ENCODE measurements at regions not wholly inside any gene's neighbourhood (a gene's known extent, or its start where the extent isn't known, plus 50 kb on each side); places are given as distances from the start of the nearest gene placed in this dataset.

DNA sequence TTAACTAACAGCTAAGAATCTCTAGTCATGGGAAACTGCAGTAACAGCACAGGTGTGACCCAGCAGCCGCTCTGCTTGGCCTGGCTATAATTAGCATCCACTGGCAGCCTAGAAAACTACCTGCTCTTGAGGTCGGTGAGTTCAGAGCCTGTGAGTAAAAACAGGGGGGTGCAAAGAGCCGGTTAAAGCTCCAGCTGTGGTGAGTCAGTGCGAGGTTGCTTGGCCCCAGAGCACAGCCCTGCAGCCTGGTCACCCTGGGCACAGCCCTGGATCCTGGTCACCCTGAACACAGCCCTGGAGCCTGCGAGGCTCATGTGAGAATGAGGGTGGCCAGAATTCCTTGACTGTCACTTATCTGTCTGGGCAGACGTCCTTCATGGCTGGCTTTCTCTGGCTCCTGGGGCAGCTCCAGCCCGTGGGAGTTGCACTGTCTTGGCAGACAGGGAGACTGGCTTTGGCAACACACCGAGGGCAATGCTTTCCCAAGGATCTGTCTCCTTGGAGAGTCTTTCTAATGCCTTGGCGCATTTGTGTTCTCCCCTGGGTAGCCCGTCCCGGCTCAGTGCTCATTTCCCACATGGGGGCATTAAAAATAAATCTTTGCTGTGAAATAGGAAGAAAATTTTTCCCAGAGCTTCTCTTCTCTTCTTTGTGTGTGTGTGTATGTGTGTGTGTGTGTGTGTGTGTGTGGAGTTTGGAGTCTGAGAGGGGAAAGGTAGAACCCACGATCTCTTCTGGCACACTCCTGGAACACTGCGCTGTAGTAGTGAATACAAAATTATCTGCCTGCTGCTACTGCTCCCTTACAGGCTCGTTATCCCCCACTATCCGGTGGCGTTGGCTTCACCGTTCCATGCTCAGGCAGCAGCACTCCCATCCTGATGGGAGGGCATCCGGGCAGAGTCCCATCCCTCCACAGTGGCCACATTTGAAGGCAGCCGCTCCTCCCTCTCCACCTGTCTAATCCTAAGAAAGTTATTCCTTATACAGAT lies 250.2 kb upstream of the MEX3C start:
- Histone ChIP-seq H3K27me3 (ENCODE audit: insufficient read depth, poor library complexity, severe bottlenecking) (peaks cover 12% of the 10 kb centered on the region), H3K4me3 (replicated peaks; ENCODE audit: insufficient read depth, low read length) (no peak overlapping the region), H3K27ac (replicated peaks) (no peak overlapping the region)
- no peak for DNase-seq (ENCODE audit: low read depth in 1 of 2, low spot score in 1 of 2)
- TF ChIP-seq POLR2AphosphoS5 (IDR thresholded peaks at IDR 0.05; ENCODE audit: low read depth) (no peak), GABPA (IDR thresholded peaks at IDR 0.05; ENCODE audit: low read depth) (no peak), SPI1 (IDR thresholded peaks at IDR 0.05; ENCODE audit: borderline replicate concordance, low read depth) (no peak)
- TF ChIP-seq, protein P1, sequence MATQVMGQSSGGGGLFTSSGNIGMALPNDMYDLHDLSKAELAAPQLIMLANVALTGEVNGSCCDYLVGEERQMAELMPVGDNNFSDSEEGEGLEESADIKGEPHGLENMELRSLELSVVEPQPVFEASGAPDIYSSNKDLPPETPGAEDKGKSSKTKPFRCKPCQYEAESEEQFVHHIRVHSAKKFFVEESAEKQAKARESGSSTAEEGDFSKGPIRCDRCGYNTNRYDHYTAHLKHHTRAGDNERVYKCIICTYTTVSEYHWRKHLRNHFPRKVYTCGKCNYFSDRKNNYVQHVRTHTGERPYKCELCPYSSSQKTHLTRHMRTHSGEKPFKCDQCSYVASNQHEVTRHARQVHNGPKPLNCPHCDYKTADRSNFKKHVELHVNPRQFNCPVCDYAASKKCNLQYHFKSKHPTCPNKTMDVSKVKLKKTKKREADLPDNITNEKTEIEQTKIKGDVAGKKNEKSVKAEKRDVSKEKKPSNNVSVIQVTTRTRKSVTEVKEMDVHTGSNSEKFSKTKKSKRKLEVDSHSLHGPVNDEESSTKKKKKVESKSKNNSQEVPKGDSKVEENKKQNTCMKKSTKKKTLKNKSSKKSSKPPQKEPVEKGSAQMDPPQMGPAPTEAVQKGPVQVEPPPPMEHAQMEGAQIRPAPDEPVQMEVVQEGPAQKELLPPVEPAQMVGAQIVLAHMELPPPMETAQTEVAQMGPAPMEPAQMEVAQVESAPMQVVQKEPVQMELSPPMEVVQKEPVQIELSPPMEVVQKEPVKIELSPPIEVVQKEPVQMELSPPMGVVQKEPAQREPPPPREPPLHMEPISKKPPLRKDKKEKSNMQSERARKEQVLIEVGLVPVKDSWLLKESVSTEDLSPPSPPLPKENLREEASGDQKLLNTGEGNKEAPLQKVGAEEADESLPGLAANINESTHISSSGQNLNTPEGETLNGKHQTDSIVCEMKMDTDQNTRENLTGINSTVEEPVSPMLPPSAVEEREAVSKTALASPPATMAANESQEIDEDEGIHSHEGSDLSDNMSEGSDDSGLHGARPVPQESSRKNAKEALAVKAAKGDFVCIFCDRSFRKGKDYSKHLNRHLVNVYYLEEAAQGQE (IDR thresholded peaks at IDR 0.05; ENCODE audit: insufficient replicate concordance, low read depth), result no peak
- TF ChIP-seq, protein P2, sequence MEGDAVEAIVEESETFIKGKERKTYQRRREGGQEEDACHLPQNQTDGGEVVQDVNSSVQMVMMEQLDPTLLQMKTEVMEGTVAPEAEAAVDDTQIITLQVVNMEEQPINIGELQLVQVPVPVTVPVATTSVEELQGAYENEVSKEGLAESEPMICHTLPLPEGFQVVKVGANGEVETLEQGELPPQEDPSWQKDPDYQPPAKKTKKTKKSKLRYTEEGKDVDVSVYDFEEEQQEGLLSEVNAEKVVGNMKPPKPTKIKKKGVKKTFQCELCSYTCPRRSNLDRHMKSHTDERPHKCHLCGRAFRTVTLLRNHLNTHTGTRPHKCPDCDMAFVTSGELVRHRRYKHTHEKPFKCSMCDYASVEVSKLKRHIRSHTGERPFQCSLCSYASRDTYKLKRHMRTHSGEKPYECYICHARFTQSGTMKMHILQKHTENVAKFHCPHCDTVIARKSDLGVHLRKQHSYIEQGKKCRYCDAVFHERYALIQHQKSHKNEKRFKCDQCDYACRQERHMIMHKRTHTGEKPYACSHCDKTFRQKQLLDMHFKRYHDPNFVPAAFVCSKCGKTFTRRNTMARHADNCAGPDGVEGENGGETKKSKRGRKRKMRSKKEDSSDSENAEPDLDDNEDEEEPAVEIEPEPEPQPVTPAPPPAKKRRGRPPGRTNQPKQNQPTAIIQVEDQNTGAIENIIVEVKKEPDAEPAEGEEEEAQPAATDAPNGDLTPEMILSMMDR (IDR thresholded peaks at IDR 0.05; ENCODE audit: insufficient read depth, low read length), result no peak

DNA sequence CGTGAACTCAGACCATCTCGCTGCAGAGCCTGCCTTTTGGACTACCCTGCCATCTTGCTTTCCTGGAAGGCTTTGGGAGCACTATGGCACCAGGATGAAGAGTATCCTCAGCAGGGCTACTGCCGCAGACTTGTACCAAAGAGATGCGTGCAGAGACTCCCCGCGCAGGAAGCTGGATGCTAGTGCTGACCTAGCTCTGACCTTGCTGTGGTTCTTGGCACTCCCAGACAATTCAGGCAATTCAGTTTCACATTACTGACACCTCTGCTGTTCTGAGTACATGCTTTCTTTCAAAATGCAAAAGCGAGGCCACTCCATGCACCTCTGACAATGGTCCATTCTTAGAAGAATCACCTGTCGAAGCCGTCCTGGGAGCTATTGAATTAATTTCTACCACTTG lies 251.5 kb upstream of the MEX3C start:
- peaks cover 12% of the 10 kb centered on the region for H3K27me3 ChIP-seq (ENCODE audit: insufficient read depth, poor library complexity, severe bottlenecking)
- no peak overlapping the region for H3K27ac ChIP-seq (replicated peaks)
- TF ChIP-seq SPI1 (IDR thresholded peaks at IDR 0.05; ENCODE audit: borderline replicate concordance, low read depth), result no peak
- TF ChIP-seq, protein P2 (IDR thresholded peaks at IDR 0.05; ENCODE audit: insufficient read depth, low read length), result no peak
- TF ChIP-seq, protein P1 (IDR thresholded peaks at IDR 0.05; ENCODE audit: insufficient replicate concordance, low read depth), result no peak
- TF ChIP-seq POLR2AphosphoS5 (IDR thresholded peaks at IDR 0.05; ENCODE audit: low read depth), result no peak
- TF ChIP-seq GABPA (IDR thresholded peaks at IDR 0.05; ENCODE audit: low read depth), result no peak
- DNase-seq (ENCODE audit: low read depth in 1 of 2, low spot score in 1 of 2), result no peak
- H3K4me3 ChIP-seq (replicated peaks; ENCODE audit: insufficient read depth, low read length), result no peak overlapping the region

DNA sequence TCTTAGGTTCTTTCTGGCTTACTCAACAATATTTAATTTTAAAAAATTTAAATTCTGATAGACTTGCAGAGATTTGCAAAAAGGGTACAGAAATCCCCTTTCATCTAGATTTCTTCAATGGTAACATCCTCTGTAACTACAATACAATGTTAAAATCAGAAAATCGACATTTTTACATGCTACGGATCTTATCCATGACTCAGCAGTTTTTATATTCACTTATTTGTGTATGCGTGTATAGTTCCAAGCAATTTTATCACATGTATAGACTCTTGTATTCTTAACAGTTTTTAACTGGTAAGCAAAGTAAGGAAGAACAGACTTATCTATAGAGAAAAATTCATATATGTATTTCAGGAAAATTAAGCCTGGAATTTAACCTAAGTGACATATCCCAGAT lies 256.1 kb upstream of the MEX3C start:
- Histone ChIP-seq H3K27ac (replicated peaks) (no peak overlapping the region), H3K27me3 (ENCODE audit: insufficient read depth, poor library complexity, severe bottlenecking) (no peaks in the 10 kb centered on the region), H3K4me3 (replicated peaks; ENCODE audit: insufficient read depth, low read length) (no peak overlapping the region)
- TF ChIP-seq SPI1 (IDR thresholded peaks at IDR 0.05; ENCODE audit: borderline replicate concordance, low read depth) (no peak), GABPA (IDR thresholded peaks at IDR 0.05; ENCODE audit: low read depth) (no peak), POLR2AphosphoS5 (IDR thresholded peaks at IDR 0.05; ENCODE audit: low read depth) (no peak)
- TF ChIP-seq, protein P2 (IDR thresholded peaks at IDR 0.05; ENCODE audit: insufficient read depth, low read length), result no peak
- TF ChIP-seq, protein P1 (IDR thresholded peaks at IDR 0.05; ENCODE audit: insufficient replicate concordance, low read depth), result no peak
- DNase-seq (ENCODE audit: low read depth in 1 of 2, low spot score in 1 of 2), result no peak

All from HL-60 (cell line).